PFSK-1 (cell line): ENCODE measurements at regions not wholly inside any gene's neighbourhood (a gene's known extent, or its start where the extent isn't known, plus 50 kb on each side); places are given as distances from the start of the nearest gene placed in this dataset.

Source experiments
- POLR2AphosphoS5 ChIP-seq: IDR thresholded peaks from 2 replicates; pipeline ENCODE4 v1.6.1; 2012; ENCODE audit warnings: low read depth, mild to moderate bottlenecking, control low read depth, low read length, moderate library complexity
- SIN3A ChIP-seq: IDR thresholded peaks from 2 replicates; pipeline ENCODE4 v1.6.1; 2012; ENCODE audit warnings: mild to moderate bottlenecking, low read length, moderate library complexity, borderline replicate concordance; ENCODE audit not compliant: insufficient read depth
- TAF1 ChIP-seq: IDR thresholded peaks from 2 replicates; pipeline ENCODE4 v1.6.1; 2012; ENCODE audit warnings: low read length, control low read depth, borderline replicate concordance; ENCODE audit not compliant: insufficient read depth

DNA sequence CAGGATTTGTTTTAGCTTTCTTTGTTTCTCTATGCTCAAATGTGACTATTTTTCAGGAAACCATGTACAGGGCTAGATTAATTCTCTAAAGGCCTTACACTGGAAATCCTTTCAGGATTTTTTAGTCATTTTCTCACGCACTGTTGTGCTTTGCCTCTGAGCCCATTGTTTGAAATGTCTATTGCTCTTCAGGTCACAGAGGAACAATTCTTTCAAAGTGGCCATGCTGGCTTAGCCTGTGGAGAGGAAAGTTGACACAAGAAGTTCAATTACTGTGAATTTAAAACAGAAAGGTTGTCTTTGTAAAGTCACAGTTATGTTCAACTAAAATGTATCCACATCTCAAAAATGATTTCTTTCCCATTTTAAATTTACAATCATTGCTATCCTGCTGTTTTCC is 1071.7 kb upstream of the POT1 start:
- no peak for TF ChIP-seq SIN3A
- TF ChIP-seq TAF1: no peak
- TF ChIP-seq POLR2AphosphoS5: no peak
